ENCODE measurements at regions not wholly inside any gene's neighbourhood (a gene's known extent, or its start where the extent isn't known, plus 50 kb on each side); places are given as distances from the start of the nearest gene placed in this dataset.

GRCh38 chr6:167733740-167734661 is 92.7 kb upstream of the AFDN start:
- Mint-ChIP-seq H3K4me1 (peaks cover 5% of the 10 kb centered on the region), H3K27me3 (ENCODE audit: insufficient read depth, low read depth, poor library complexity) (peaks cover 6% of the 10 kb centered on the region), H3K27ac (no peak overlapping the region)

More at GRCh38 chr6:167733740-167734661, 92.7 kb upstream of the AFDN start:
- Histone ChIP-seq H3K27ac (ENCODE audit: low read depth) (no peak overlapping the region), H3K36me3 (ENCODE audit: insufficient read depth) (no peaks in the 10 kb centered on the region), H3K4me1 (ENCODE audit: insufficient read depth) (no peaks in the 10 kb centered on the region), H3K4me3 (no peak overlapping the region), H4K20me1 (replicated peaks; ENCODE audit: insufficient read depth) (no peaks in the 10 kb centered on the region), H3K9me2 (ENCODE audit: insufficient read depth) (no peaks in the 10 kb centered on the region), H3K79me2 (replicated peaks; ENCODE audit: insufficient read depth) (no peaks in the 10 kb centered on the region), H3K4me2 (no peak overlapping the region), H2AFZ (no peak overlapping the region), H3F3A (replicated peaks; ENCODE audit: low read depth) (no peaks in the 10 kb centered on the region), H3K27me3 (ENCODE audit: insufficient read depth) (no peaks in the 10 kb centered on the region)
- Mint-ChIP-seq H3K36me3 (ENCODE audit: low read depth) (no peaks in the 10 kb centered on the region; the same call in 2 of the 3 replicates), H3K4me3 (no peak overlapping the region), H3K9me3 (peaks cover 3% of the 10 kb centered on the region; the same call in 1 of the 3 replicates)
- TF ChIP-seq POLR2AphosphoS5 (IDR thresholded peaks at IDR 0.05; ENCODE audit: low read depth) (no peak), ZNF114 (CRISPR knock-in tag; IDR thresholded peaks at IDR 0.05) (no peak), REST (IDR thresholded peaks at IDR 0.05; ENCODE audit: unreplicated experiment) (no peak), EZH2 (IDR thresholded peaks at IDR 0.05; ENCODE audit: low read depth, unreplicated experiment) (no peak), ETS1 (IDR thresholded peaks at IDR 0.05) (no peak), STAT1 (IDR thresholded peaks at IDR 0.05; ENCODE audit: unreplicated experiment) (no peak), CTCF (conservative IDR thresholded peaks at IDR 0.05; ENCODE audit: low read depth in 2 of 2) (no peak), EZH2phosphoT487 (IDR thresholded peaks at IDR 0.05; ENCODE audit: unreplicated experiment) (no peak), CREB1 (CRISPR knock-in tag; IDR thresholded peaks at IDR 0.05; ENCODE audit: low read depth) (no peak)
- DNase-seq (ENCODE audit: low spot score): no peak
- ATAC-seq: no peak
